Nephron (organoid): ENCODE measurements at regions not wholly inside any gene's neighbourhood (a gene's known extent, or its start where the extent isn't known, plus 50 kb on each side); places are given as distances from the start of the nearest gene placed in this dataset.

ENCODE experiments used
- H3K27ac Mint-ChIP-seq, 3 experiments: 2 replicates each; pipeline ENCODE4 v1.8.0; 2020; ENCODE audit warnings: mixed read lengths in 3 of 3, mild to moderate bottlenecking in 2 of 3, moderate library complexity in 1 of 3
- H3K27me3 Mint-ChIP-seq: 2 replicates; pipeline ENCODE4 v1.8.0; 2021; ENCODE audit warnings: low read depth, mild to moderate bottlenecking, moderate library complexity, mixed read lengths
- H3K36me3 Mint-ChIP-seq: 2 replicates; pipeline ENCODE4 v1.8.0; 2020; ENCODE audit warnings: low read depth, mixed read lengths
- H3K4me1 Mint-ChIP-seq: 2 replicates; pipeline ENCODE4 v1.8.0; 2020; ENCODE audit warnings: mixed read lengths
- H3K4me3 Mint-ChIP-seq, 3 experiments: 2 replicates each; pipeline ENCODE4 v1.8.0; 2020; ENCODE audit warnings: mild to moderate bottlenecking in 3 of 3, mixed read lengths in 3 of 3, moderate library complexity in 2 of 3
- H3K9me3 Mint-ChIP-seq: 2 replicates; pipeline ENCODE4 v1.8.0; 2020; ENCODE audit warnings: mixed read lengths
- TF ChIP-seq, protein P1 (sequence below), 3 experiments: fragments of 200-600 bp; sonication (generic); IDR thresholded peaks; one replicate each; pipeline ENCODE4 v1.5.0; 2021; ENCODE audit warnings: antibody characterized with exemption in 3 of 3; ENCODE audit not compliant: unreplicated experiment in 3 of 3

DNA sequence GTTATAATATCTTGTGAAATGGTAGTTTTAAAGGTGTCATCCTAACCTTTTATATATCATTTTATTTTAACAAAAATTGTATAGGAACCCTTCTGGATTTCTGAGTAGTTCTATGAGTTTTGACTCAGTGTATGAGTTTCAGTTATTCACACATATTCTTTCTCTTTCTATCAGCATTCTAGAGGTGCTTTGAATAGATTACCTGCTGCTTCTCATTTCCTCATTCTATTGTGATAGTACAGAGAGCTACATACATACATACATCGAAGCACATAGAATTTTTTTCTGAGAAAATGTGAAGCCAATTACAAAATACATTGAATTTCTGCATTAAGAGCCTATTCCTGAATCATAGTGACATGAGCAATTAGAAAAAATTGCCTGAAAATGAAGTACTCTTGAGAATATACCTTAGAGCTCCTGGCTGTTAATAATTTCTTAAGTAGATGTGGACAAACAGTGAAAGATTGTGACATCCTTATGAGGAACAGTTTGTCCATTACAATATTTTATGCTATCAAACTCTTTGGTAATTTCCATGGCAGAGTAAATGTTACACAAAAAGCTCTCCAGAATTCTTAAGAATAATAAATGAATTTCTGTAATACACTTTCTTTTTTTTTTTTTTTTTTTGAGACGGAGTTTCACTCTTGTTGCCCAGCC is 556.6 kb downstream of the TRHDE start:
- no peaks in the 10 kb centered on the region for H3K27me3 Mint-ChIP-seq

DNA sequence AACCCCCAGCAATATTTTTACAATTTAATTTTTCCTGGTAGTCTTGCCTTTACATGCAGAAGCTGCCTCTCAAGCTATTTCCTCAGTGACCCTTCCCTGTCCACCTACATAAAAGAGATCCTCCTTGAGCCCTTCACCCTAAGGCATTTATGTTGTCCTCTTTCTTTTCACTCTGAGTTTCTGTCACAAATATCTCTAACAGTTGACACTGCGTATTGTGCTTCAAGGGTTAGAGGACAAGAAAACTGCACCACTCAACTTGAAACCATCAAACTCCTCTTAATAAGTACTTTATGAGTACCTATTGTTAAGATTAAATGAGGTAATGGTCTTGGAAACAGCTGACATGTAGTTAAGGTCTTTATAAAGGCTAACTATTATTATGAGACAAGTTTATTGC is 557.7 kb downstream of the TRHDE start:
- no peak overlapping the region for H3K27ac Mint-ChIP-seq
- H3K4me3 Mint-ChIP-seq = no peak overlapping the region
- H3K9me3 Mint-ChIP-seq = peaks cover 7% of the 10 kb centered on the region
- TF ChIP-seq, protein P1, sequence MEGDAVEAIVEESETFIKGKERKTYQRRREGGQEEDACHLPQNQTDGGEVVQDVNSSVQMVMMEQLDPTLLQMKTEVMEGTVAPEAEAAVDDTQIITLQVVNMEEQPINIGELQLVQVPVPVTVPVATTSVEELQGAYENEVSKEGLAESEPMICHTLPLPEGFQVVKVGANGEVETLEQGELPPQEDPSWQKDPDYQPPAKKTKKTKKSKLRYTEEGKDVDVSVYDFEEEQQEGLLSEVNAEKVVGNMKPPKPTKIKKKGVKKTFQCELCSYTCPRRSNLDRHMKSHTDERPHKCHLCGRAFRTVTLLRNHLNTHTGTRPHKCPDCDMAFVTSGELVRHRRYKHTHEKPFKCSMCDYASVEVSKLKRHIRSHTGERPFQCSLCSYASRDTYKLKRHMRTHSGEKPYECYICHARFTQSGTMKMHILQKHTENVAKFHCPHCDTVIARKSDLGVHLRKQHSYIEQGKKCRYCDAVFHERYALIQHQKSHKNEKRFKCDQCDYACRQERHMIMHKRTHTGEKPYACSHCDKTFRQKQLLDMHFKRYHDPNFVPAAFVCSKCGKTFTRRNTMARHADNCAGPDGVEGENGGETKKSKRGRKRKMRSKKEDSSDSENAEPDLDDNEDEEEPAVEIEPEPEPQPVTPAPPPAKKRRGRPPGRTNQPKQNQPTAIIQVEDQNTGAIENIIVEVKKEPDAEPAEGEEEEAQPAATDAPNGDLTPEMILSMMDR (IDR thresholded peaks at IDR 0.05; ENCODE audit: unreplicated experiment in 3 of 3) = no peak
- H3K4me1 Mint-ChIP-seq = peaks cover 6% of the 10 kb centered on the region
- H3K27me3 Mint-ChIP-seq = no peaks in the 10 kb centered on the region
- H3K36me3 Mint-ChIP-seq = no peaks in the 10 kb centered on the region

More for the DNA sequence above, 556.6 kb downstream of the TRHDE start:
- Mint-ChIP-seq H3K27ac (no peak overlapping the region), H3K4me1 (peaks cover 6% of the 10 kb centered on the region), H3K9me3 (peaks cover 7% of the 10 kb centered on the region), H3K36me3 (no peaks in the 10 kb centered on the region), H3K4me3 (no peak overlapping the region)
- TF ChIP-seq, protein P1 (IDR thresholded peaks at IDR 0.05; ENCODE audit: unreplicated experiment in 3 of 3) = no peak

DNA sequence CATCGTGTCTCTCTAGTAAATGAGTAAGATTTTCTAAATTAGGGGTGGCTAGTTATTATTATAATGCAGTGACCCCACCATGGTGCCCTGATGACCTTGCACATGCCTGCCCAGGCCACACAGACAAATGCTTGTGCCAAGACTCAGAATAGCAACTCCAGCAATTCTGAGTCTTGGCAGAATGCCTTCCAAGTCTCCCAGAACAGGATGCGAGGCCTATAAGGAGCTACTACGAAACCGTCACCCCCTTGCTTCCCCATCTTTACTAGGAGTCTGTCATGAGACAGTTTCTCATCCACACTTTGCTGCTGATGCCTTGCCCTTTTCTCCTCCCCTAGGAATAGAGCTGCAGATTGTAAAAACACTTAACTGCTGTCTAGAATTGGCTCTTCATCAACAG is 559.9 kb downstream of the TRHDE start:
- H3K27ac Mint-ChIP-seq = no peak overlapping the region
- H3K4me1 Mint-ChIP-seq = peaks cover 15% of the 10 kb centered on the region
- TF ChIP-seq, protein P1 (IDR thresholded peaks at IDR 0.05; ENCODE audit: unreplicated experiment in 3 of 3) = no peak
- H3K36me3 Mint-ChIP-seq = no peaks in the 10 kb centered on the region
- H3K4me3 Mint-ChIP-seq = no peak overlapping the region
- no peaks in the 10 kb centered on the region for H3K9me3 Mint-ChIP-seq
- H3K27me3 Mint-ChIP-seq = no peaks in the 10 kb centered on the region

DNA sequence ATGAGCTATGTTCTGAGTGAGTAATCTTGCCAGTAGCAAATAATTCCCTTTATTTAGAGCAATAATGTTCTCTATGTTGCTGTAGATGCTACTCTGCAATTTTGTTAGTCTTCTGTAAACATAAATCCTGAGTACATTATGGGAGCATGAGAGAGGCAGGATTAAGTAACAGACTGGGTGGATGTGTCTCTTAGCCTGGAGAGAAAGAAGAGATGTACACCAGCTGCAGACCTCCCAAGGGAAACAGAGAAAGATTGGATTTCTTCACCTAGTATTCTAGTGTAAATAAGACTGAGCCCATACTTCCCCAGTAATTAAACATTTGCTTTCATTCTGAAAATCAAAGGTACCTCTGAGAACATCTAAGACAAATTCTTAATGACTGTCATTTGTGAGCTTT is 564.0 kb downstream of the TRHDE start:
- no peaks in the 10 kb centered on the region for H3K27me3 Mint-ChIP-seq
- TF ChIP-seq, protein P1 (IDR thresholded peaks at IDR 0.05; ENCODE audit: unreplicated experiment in 3 of 3) = no peak
- peaks cover 4% of the 10 kb centered on the region for H3K9me3 Mint-ChIP-seq
- no peak overlapping the region for H3K27ac Mint-ChIP-seq
- H3K36me3 Mint-ChIP-seq = no peaks in the 10 kb centered on the region
- no peak overlapping the region for H3K4me3 Mint-ChIP-seq
- H3K4me1 Mint-ChIP-seq = peaks cover 15% of the 10 kb centered on the region

DNA sequence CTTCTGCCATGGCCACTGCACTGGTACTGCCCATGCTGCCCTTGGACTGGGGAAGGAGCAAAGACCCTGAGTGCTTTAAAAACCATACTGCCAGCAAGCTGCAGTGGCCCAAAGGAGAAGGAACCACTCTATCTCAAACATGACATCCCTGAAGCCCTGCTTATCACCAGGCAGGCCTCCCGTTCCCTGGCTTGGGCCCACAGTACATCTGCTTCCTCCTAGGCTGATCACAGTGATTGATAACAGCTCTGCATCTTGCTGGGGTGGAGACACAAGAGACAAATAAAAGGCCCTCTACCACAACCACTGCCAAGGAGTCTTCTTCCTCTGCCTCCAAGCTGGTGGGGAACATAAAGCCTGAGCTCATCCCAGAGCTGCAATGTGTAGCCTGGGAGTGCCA is 567.5 kb downstream of the TRHDE start:
- TF ChIP-seq, protein P1 (IDR thresholded peaks at IDR 0.05; ENCODE audit: unreplicated experiment in 3 of 3) = no peak
- Mint-ChIP-seq H3K27ac (no peak overlapping the region), H3K4me3 (no peak overlapping the region), H3K36me3 (no peaks in the 10 kb centered on the region), H3K27me3 (no peaks in the 10 kb centered on the region), H3K4me1 (peaks cover 8% of the 10 kb centered on the region), H3K9me3 (peaks cover 19% of the 10 kb centered on the region)

DNA sequence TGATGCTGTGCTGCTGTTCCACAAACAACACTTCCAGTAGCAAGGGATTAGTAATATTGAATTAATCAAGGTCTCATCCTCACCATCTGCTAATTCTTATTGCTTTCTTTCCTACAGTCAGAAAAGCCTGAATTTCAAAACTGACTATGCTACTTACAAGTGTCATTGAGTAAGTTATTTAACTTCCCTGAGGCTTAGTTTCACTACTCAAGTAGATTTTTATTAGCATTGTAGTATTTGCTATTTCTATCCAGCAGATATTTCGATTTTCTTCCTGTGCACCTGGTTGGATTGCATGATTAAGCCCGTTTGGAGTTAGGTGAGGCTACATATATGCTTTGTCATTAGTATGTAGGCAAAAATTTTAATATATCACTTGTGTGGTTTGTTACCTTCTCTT is 591.5 kb downstream of the TRHDE start:
- Mint-ChIP-seq H3K27me3 (no peaks in the 10 kb centered on the region), H3K9me3 (no peaks in the 10 kb centered on the region), H3K36me3 (no peaks in the 10 kb centered on the region)

More for the DNA sequence above, 591.5 kb downstream of the TRHDE start:
- no peak overlapping the region for H3K4me3 Mint-ChIP-seq
- no peaks in the 10 kb centered on the region for H3K4me1 Mint-ChIP-seq
- TF ChIP-seq, protein P1 (IDR thresholded peaks at IDR 0.05; ENCODE audit: unreplicated experiment in 3 of 3) = no peak
- no peak overlapping the region for H3K27ac Mint-ChIP-seq
